GM23248 (cell line): ENCODE measurements at regions not wholly inside any gene's neighbourhood (a gene's known extent, or its start where the extent isn't known, plus 50 kb on each side); places are given as distances from the start of the nearest gene placed in this dataset.
A peak's percentile ranks its signal among the peaks of the same experiment; 100 is the strongest.

ENCODE experiments used
- DNase-seq: peaks from one replicate; pipeline ENCODE4 v3.0.0-alpha.2; 2015
- H2AFZ ChIP-seq: fragments of 200-600 bp; sonication (generic); 2 replicates; pipeline ENCODE4 v1.6.1; 2016; ENCODE audit warnings: antibody characterized with exemption
- H3F3A ChIP-seq: fragments of 200-600 bp; sonication (generic); 2 replicates; pipeline ENCODE4 v1.6.1; 2016; ENCODE audit warnings: mild to moderate bottlenecking, antibody characterized with exemption, mixed run types; ENCODE audit not compliant: insufficient read depth
- H3K27ac ChIP-seq: fragments of 200-600 bp; sonication (generic); 2 replicates; pipeline ENCODE4 v1.5.1; 2016; ENCODE audit warnings: mild to moderate bottlenecking
- H3K27me3 ChIP-seq: fragments of 200-600 bp; sonication (generic); replicated peaks from 2 replicates; pipeline ENCODE4 v1.6.1; 2016; ENCODE audit warnings: mild to moderate bottlenecking; ENCODE audit not compliant: insufficient read depth
- H3K36me3 ChIP-seq: fragments of 200-600 bp; sonication (generic); 2 replicates; pipeline ENCODE4 v1.6.1; 2016; ENCODE audit warnings: low read depth, mild to moderate bottlenecking
- H3K4me1 ChIP-seq: fragments of 200-600 bp; sonication (generic); 2 replicates; pipeline ENCODE4 v1.6.1; 2016; ENCODE audit warnings: mild to moderate bottlenecking; ENCODE audit not compliant: insufficient read depth
- H3K4me2 ChIP-seq: fragments of 200-600 bp; sonication (generic); one replicate; pipeline ENCODE4 v1.6.1; 2016; ENCODE audit warnings: mild to moderate bottlenecking; ENCODE audit not compliant: unreplicated experiment
- H3K4me3 ChIP-seq: fragments of 200-600 bp; sonication (generic); 2 replicates; pipeline ENCODE4 v1.5.1; 2016; ENCODE audit warnings: mild to moderate bottlenecking
- H3K79me2 ChIP-seq: fragments of 200-600 bp; sonication (generic); 2 replicates; pipeline ENCODE4 v1.6.1; 2016; ENCODE audit warnings: mild to moderate bottlenecking; ENCODE audit not compliant: insufficient read depth
- H3K9ac ChIP-seq: fragments of 200-600 bp; sonication (generic); 2 replicates; pipeline ENCODE4 v1.6.1; 2016; ENCODE audit warnings: mild to moderate bottlenecking
- H3K9me2 ChIP-seq: fragments of 200-600 bp; sonication (generic); 2 replicates; pipeline ENCODE4 v1.6.1; 2016; ENCODE audit warnings: mixed run types, mild to moderate bottlenecking, moderate library complexity; ENCODE audit not compliant: insufficient read depth
- H3K9me3 ChIP-seq: fragments of 200-600 bp; sonication (generic); one replicate; pipeline ENCODE4 v1.6.1; 2017; ENCODE audit warnings: low read depth
- H4K20me1 ChIP-seq: fragments of 200-600 bp; sonication (generic); 2 replicates; pipeline ENCODE4 v1.6.0; 2016; ENCODE audit not compliant: insufficient read depth
- EZH2 ChIP-seq: fragments of 200-600 bp; sonication (generic); IDR thresholded peaks from 2 replicates; pipeline ENCODE4 v1.6.1; 2018; ENCODE audit warnings: antibody characterized with exemption, mild to moderate bottlenecking; ENCODE audit not compliant: insufficient read depth, poor library complexity, severe bottlenecking
- EZH2phosphoT487 ChIP-seq: fragments of 200-600 bp; sonication (generic); IDR thresholded peaks from 2 replicates; pipeline ENCODE4 v1.6.1; 2018; ENCODE audit warnings: antibody characterized with exemption, moderate library complexity, mild to moderate bottlenecking, low read depth; ENCODE audit not compliant: insufficient read depth
- WGBS, 2 experiments: methylation state at CpG; one replicate each; pipeline ENCODE4 v1.1.6; 2015 to 2017; ENCODE audit warnings: low lambda C conversion rate in 2 of 2, low coverage in 1 of 2; ENCODE audit errors: missing lambda C conversion rate in 2 of 2; 5-methylcytosine and 5-hydroxymethylcytosine counted together
- in situ Hi-C: fragments of 300-500 bp; cut with MboI; formaldehyde crosslinking; loops from 2 replicates; pipeline ENCODE4 v1.15.0; 2020

GRCh38 chr3:191123946-191124345, 75.1 kb upstream of the OSTN start:
- no peaks in the 10 kb centered on the region for H3K36me3 ChIP-seq
- H4K20me1 ChIP-seq, result no peaks in the 10 kb centered on the region
- H3K4me3 ChIP-seq, result no peak overlapping the region
- no peak overlapping the region for H2AFZ ChIP-seq
- in situ Hi-C loops, result no loop called here
- no peaks in the 10 kb centered on the region for H3K79me2 ChIP-seq
- WGBS, 2 experiments, result 10 to 12% methylated on average over 2 of the region's 2 CpGs
- DNase-seq, result no peak
- no peaks in the 10 kb centered on the region for H3K27me3 ChIP-seq
- H3F3A ChIP-seq, result no peaks in the 10 kb centered on the region
- H3K27ac ChIP-seq, result no peak overlapping the region
- no peaks in the 10 kb centered on the region for H3K4me1 ChIP-seq
- H3K9ac ChIP-seq, result no peak overlapping the region
- no peak for TF ChIP-seq EZH2
- TF ChIP-seq EZH2phosphoT487, result no peak
- no peak overlapping the region for H3K4me2 ChIP-seq
- no peaks in the 10 kb centered on the region for H3K9me2 ChIP-seq
- H3K9me3 ChIP-seq, result no peaks in the 10 kb centered on the region

GRCh38 chr3:191123231-191123630, 75.8 kb upstream of the OSTN start:
- Histone ChIP-seq H3K9me2 (no peaks in the 10 kb centered on the region), H3K4me2 (no peak overlapping the region), H3K36me3 (no peaks in the 10 kb centered on the region), H3K27me3 (no peaks in the 10 kb centered on the region), H3K9ac (no peak overlapping the region), H2AFZ (no peak overlapping the region), H4K20me1 (no peaks in the 10 kb centered on the region), H3F3A (no peaks in the 10 kb centered on the region), H3K79me2 (no peaks in the 10 kb centered on the region), H3K27ac (no peak overlapping the region), H3K4me3 (no peak overlapping the region), H3K4me1 (no peaks in the 10 kb centered on the region), H3K9me3 (no peaks in the 10 kb centered on the region)
- in situ Hi-C loops, result no loop called here
- TF ChIP-seq EZH2phosphoT487, result no peak
- no peak for TF ChIP-seq EZH2
- peak; percentile 9 for DNase-seq

- H3K4me1 ChIP-seq, result no peaks in the 10 kb centered on the region
- H3K27ac ChIP-seq, result no peak overlapping the region
- no peaks in the 10 kb centered on the region for H3K27me3 ChIP-seq
- no peak overlapping the region for H2AFZ ChIP-seq
- H3K4me2 ChIP-seq, result no peak overlapping the region
- TF ChIP-seq EZH2, result no peak
- H4K20me1 ChIP-seq, result no peaks in the 10 kb centered on the region
- in situ Hi-C loops, result no loop called here
- no peak overlapping the region for H3K4me3 ChIP-seq
- no peaks in the 10 kb centered on the region for H3K9me3 ChIP-seq
- WGBS, 2 experiments, result 32 to 47% methylated on average over 2 of the region's 2 CpGs
- no peak for DNase-seq
- no peak overlapping the region for H3K9ac ChIP-seq
- H3F3A ChIP-seq, result no peaks in the 10 kb centered on the region
- no peaks in the 10 kb centered on the region for H3K79me2 ChIP-seq
- H3K9me2 ChIP-seq, result no peaks in the 10 kb centered on the region
- no peaks in the 10 kb centered on the region for H3K36me3 ChIP-seq
Measured at GRCh38 chr3:191120447-191121298, 78.4 kb upstream of the OSTN start.

DNA sequence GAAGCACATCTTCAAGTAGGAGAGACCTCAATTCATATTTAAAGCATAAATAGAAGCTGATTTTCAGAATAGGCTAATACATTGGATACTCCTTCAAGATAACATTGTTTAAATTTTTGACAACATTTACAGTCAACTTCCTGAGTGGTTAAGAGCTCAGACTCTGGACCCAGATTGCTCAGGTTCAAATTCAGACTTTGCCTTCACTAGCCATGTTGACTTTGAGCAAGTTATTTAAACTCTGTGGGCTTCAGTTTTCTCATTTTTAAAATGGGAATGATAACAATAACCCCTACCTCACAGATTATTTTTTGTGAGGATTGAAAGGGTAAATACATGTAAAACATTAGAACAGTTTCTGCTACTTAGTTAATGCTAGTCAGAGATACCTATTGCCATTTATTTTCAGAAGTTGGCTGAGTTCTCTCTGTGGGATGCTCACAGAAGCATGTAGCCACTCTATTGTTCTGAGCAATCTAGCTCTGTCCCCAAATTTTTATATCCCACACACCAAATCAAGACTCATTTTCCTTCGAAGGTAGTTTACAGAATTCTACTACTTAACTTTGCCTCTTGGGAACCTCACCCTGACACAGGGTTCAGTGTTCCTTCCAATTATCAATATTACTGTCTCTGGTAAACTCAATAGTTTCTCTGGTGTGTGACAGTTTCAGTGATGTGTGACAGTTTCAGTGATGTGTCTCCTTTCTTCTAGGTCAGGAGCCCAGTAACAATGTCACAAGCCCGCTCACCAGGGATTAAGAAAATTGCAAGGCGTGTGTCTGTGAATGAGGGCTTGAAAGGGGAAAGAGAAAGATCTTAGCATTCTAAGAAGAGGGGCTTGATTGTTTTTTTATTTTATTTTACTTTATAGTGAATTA, 79.4 kb upstream of the OSTN start:
- Histone ChIP-seq H3K9ac (no peak overlapping the region), H3K4me3 (no peak overlapping the region), H3K27me3 (no peaks in the 10 kb centered on the region), H3K4me1 (no peaks in the 10 kb centered on the region), H4K20me1 (no peaks in the 10 kb centered on the region), H3K4me2 (no peak overlapping the region), H2AFZ (no peak overlapping the region), H3F3A (no peaks in the 10 kb centered on the region), H3K36me3 (no peaks in the 10 kb centered on the region), H3K9me3 (no peaks in the 10 kb centered on the region), H3K9me2 (no peaks in the 10 kb centered on the region), H3K27ac (no peak overlapping the region), H3K79me2 (no peaks in the 10 kb centered on the region)
- TF ChIP-seq EZH2phosphoT487, result no peak
- TF ChIP-seq EZH2, result no peak
- no peak for DNase-seq
- in situ Hi-C loops, result no loop called here
- 90 to 95% methylated on average over 3 of the region's 3 CpGs for WGBS, 2 experiments
